ENCODE measurements at regions not wholly inside any gene's neighbourhood (a gene's known extent, or its start where the extent isn't known, plus 50 kb on each side); places are given as distances from the start of the nearest gene placed in this dataset.

- no peak overlapping the region for H3K27ac ChIP-seq (ENCODE audit: low read depth, low read length)
- H3K9ac ChIP-seq (ENCODE audit: low read depth, low read length) = no peak overlapping the region
- no peaks in the 10 kb centered on the region for H3K9me3 ChIP-seq (ENCODE audit: control insufficient read depth, insufficient read depth, low read length)
- no peaks in the 10 kb centered on the region for H3K36me3 ChIP-seq (ENCODE audit: control insufficient read depth, insufficient read depth, low read length)
- H3K4me3 ChIP-seq (ENCODE audit: low read depth, low read length) = no peak overlapping the region
- H3K4me1 ChIP-seq (ENCODE audit: control insufficient read depth, insufficient read depth, low read length) = peaks cover 16% of the 10 kb centered on the region
- H3K27me3 ChIP-seq (ENCODE audit: control insufficient read depth, insufficient read depth, low read length) = no peaks in the 10 kb centered on the region
Measured at GRCh38 chr13:46951516-46951915, 54.7 kb upstream of the HTR2A start.

- Histone ChIP-seq H3K36me3 (ENCODE audit: control insufficient read depth, insufficient read depth, low read length) (no peaks in the 10 kb centered on the region), H3K27ac (ENCODE audit: low read depth, low read length) (no peak overlapping the region)
Measured at GRCh38 chr13:46949211-46949610, 52.4 kb upstream of the HTR2A start.

GRCh38 chr13:46948338-46948737, 51.5 kb upstream of the HTR2A start:
- Histone ChIP-seq H3K4me1 (ENCODE audit: control insufficient read depth, insufficient read depth, low read length) (peaks cover 20% of the 10 kb centered on the region), H3K36me3 (ENCODE audit: control insufficient read depth, insufficient read depth, low read length) (no peaks in the 10 kb centered on the region), H3K27ac (ENCODE audit: low read depth, low read length) (peak overlapping the region; percentile 86), H3K9ac (ENCODE audit: low read depth, low read length) (no peak overlapping the region), H3K9me3 (ENCODE audit: control insufficient read depth, insufficient read depth, low read length) (peaks cover 24% of the 10 kb centered on the region), H3K4me3 (ENCODE audit: low read depth, low read length) (no peak overlapping the region), H3K27me3 (ENCODE audit: control insufficient read depth, insufficient read depth, low read length) (no peaks in the 10 kb centered on the region)

More at GRCh38 chr13:46949211-46949610, 52.4 kb upstream of the HTR2A start:
- H3K4me3 ChIP-seq (ENCODE audit: low read depth, low read length) = no peak overlapping the region
- H3K9ac ChIP-seq (ENCODE audit: low read depth, low read length) = no peak overlapping the region
- H3K27me3 ChIP-seq (ENCODE audit: control insufficient read depth, insufficient read depth, low read length) = no peaks in the 10 kb centered on the region
- peaks cover 20% of the 10 kb centered on the region for H3K4me1 ChIP-seq (ENCODE audit: control insufficient read depth, insufficient read depth, low read length)
- H3K9me3 ChIP-seq (ENCODE audit: control insufficient read depth, insufficient read depth, low read length) = peaks cover 21% of the 10 kb centered on the region

GRCh38 chr13:46947425-46948191, 50.8 kb upstream of the HTR2A start:
- Histone ChIP-seq H3K27me3 (ENCODE audit: control insufficient read depth, insufficient read depth, low read length) (no peaks in the 10 kb centered on the region), H3K4me1 (ENCODE audit: control insufficient read depth, insufficient read depth, low read length) (peaks cover 20% of the 10 kb centered on the region), H3K9me3 (ENCODE audit: control insufficient read depth, insufficient read depth, low read length) (peaks cover 28% of the 10 kb centered on the region), H3K27ac (ENCODE audit: low read depth, low read length) (peak overlapping the region; percentile 86), H3K4me3 (ENCODE audit: low read depth, low read length) (peak overlapping the region; percentile 14; the same call in 1 of the 2 replicates), H3K36me3 (ENCODE audit: control insufficient read depth, insufficient read depth, low read length) (no peaks in the 10 kb centered on the region), H3K9ac (ENCODE audit: low read depth, low read length) (peak overlapping the region; percentile 23; the same call in 1 of the 2 replicates)
